ENCODE measurements at regions not wholly inside any gene's neighbourhood (a gene's known extent, or its start where the extent isn't known, plus 50 kb on each side); places are given as distances from the start of the nearest gene placed in this dataset.

- H3K4me1 Mint-ChIP-seq (ENCODE audit: low read depth, unreplicated experiment) = no peaks in the 10 kb centered on the region
- Histone ChIP-seq H3K9me3 (no peaks in the 10 kb centered on the region), H3K36me3 (ENCODE audit: control insufficient read depth, insufficient read depth, low read length) (no peaks in the 10 kb centered on the region), H3K4me1 (no peaks in the 10 kb centered on the region), H3K4me3 (ENCODE audit: low read depth, low read length) (no peak overlapping the region), H3K27me3 (replicated peaks; ENCODE audit: control insufficient read depth, insufficient read depth, low read length) (no peaks in the 10 kb centered on the region)
- no peaks in the 10 kb centered on the region for H3K9me3 Mint-ChIP-seq (ENCODE audit: unreplicated experiment)
- H3K27ac Mint-ChIP-seq (ENCODE audit: unreplicated experiment) = no peak overlapping the region
- peaks cover 2% of the 10 kb centered on the region for H3K27me3 Mint-ChIP-seq (ENCODE audit: insufficient read depth, unreplicated experiment)
- BruUV-seq (replicated peaks) = no TSS peak
- CTCF ChIA-PET = no interaction called here
- no peaks in the 10 kb centered on the region for H3K36me3 Mint-ChIP-seq (ENCODE audit: insufficient read depth, unreplicated experiment)
- POLR2A ChIA-PET = no interaction called here
- intact Hi-C loops (cut with micrococcal nuclease; ENCODE audit: unreplicated experiment) = no loop called here
- TF ChIP-seq, protein P1, sequence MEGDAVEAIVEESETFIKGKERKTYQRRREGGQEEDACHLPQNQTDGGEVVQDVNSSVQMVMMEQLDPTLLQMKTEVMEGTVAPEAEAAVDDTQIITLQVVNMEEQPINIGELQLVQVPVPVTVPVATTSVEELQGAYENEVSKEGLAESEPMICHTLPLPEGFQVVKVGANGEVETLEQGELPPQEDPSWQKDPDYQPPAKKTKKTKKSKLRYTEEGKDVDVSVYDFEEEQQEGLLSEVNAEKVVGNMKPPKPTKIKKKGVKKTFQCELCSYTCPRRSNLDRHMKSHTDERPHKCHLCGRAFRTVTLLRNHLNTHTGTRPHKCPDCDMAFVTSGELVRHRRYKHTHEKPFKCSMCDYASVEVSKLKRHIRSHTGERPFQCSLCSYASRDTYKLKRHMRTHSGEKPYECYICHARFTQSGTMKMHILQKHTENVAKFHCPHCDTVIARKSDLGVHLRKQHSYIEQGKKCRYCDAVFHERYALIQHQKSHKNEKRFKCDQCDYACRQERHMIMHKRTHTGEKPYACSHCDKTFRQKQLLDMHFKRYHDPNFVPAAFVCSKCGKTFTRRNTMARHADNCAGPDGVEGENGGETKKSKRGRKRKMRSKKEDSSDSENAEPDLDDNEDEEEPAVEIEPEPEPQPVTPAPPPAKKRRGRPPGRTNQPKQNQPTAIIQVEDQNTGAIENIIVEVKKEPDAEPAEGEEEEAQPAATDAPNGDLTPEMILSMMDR (IDR thresholded peaks at IDR 0.05; ENCODE audit: insufficient read depth in 1 of 2, low read depth in 1 of 2, low read length in 1 of 2, severe bottlenecking in 1 of 2, unreplicated experiment in 1 of 2) = no peak
- DNase-seq = no peak
- no peak overlapping the region for H3K4me3 Mint-ChIP-seq (ENCODE audit: unreplicated experiment)
These were observed 485.6 kb downstream of the PTH2R start for GRCh38 chr2:208892203-208892602.

- ChIA-PET POLR2A (no interaction called here), CTCF (interaction anchor here (0.6 kb wide), 1 partner anchor 417 kb away, joined by 3 read pairs; no protein-coding TSS in a partner anchor)
- no peaks in the 10 kb centered on the region for H3K4me1 ChIP-seq
- no peak overlapping the region for H3K4me3 Mint-ChIP-seq (ENCODE audit: unreplicated experiment)
- H3K4me3 ChIP-seq (ENCODE audit: low read depth, low read length) = no peak overlapping the region
- intact Hi-C loops (cut with micrococcal nuclease; ENCODE audit: unreplicated experiment) = no loop called here
- H3K27ac Mint-ChIP-seq (ENCODE audit: unreplicated experiment) = no peak overlapping the region
- no peaks in the 10 kb centered on the region for H3K36me3 ChIP-seq (ENCODE audit: control insufficient read depth, insufficient read depth, low read length)
- no TSS peak for BruUV-seq (replicated peaks)
- DNase-seq = no peak
- H3K9me3 ChIP-seq = no peaks in the 10 kb centered on the region
- no peaks in the 10 kb centered on the region for H3K4me1 Mint-ChIP-seq (ENCODE audit: low read depth, unreplicated experiment)
- no peaks in the 10 kb centered on the region for H3K27me3 ChIP-seq (replicated peaks; ENCODE audit: control insufficient read depth, insufficient read depth, low read length)
- H3K9me3 Mint-ChIP-seq (ENCODE audit: unreplicated experiment) = peaks cover under 1% of the 10 kb centered on the region
- H3K27me3 Mint-ChIP-seq (ENCODE audit: insufficient read depth, unreplicated experiment) = no peaks in the 10 kb centered on the region
- TF ChIP-seq, protein P1 (IDR thresholded peaks at IDR 0.05; ENCODE audit: insufficient read depth in 1 of 2, low read depth in 1 of 2, low read length in 1 of 2, severe bottlenecking in 1 of 2, unreplicated experiment in 1 of 2) = no peak
- no peaks in the 10 kb centered on the region for H3K36me3 Mint-ChIP-seq (ENCODE audit: insufficient read depth, unreplicated experiment)
These were observed 499.7 kb downstream of the PTH2R start for GRCh38 chr2:208906330-208906729.

DNA sequence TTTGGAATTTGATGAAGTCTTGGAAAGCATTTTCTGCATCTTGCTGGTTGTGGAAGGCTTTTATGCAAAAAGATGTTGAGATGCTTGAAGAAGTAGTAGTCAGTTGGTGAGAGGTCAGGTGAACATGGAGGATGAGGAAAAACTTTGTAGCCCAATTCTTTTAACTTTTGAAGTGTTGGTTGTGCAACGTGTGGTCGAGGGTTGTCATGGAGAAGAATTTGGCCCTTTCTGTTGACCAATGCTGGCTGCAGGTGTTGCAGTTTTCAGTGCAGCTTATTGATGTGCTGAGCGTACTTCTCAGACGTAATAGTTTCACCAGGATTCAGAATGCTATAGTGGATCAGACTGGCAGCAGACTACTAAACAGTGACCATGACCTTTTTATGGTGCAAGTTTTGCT is 508.4 kb upstream of the MAP2 start:
- H3K4me1 Mint-ChIP-seq (ENCODE audit: low read depth, unreplicated experiment) = no peaks in the 10 kb centered on the region
- Histone ChIP-seq H3K4me1 (no peaks in the 10 kb centered on the region), H3K36me3 (ENCODE audit: control insufficient read depth, insufficient read depth, low read length) (no peaks in the 10 kb centered on the region), H3K9me3 (no peaks in the 10 kb centered on the region), H3K4me3 (ENCODE audit: low read depth, low read length) (no peak overlapping the region), H3K27me3 (replicated peaks; ENCODE audit: control insufficient read depth, insufficient read depth, low read length) (no peaks in the 10 kb centered on the region)
- H3K27me3 Mint-ChIP-seq (ENCODE audit: insufficient read depth, unreplicated experiment) = peaks cover 3% of the 10 kb centered on the region
- H3K36me3 Mint-ChIP-seq (ENCODE audit: insufficient read depth, unreplicated experiment) = no peaks in the 10 kb centered on the region
- no peak for DNase-seq
- H3K27ac Mint-ChIP-seq (ENCODE audit: unreplicated experiment) = no peak overlapping the region
- H3K9me3 Mint-ChIP-seq (ENCODE audit: unreplicated experiment) = peaks cover 7% of the 10 kb centered on the region
- CTCF ChIA-PET = no interaction called here
- TF ChIP-seq, protein P1 (IDR thresholded peaks at IDR 0.05; ENCODE audit: insufficient read depth in 1 of 2, low read depth in 1 of 2, low read length in 1 of 2, severe bottlenecking in 1 of 2, unreplicated experiment in 1 of 2) = no peak
- no peak overlapping the region for H3K4me3 Mint-ChIP-seq (ENCODE audit: unreplicated experiment)
- intact Hi-C loops (cut with micrococcal nuclease; ENCODE audit: unreplicated experiment) = no loop called here
- no TSS peak for BruUV-seq (replicated peaks)
- POLR2A ChIA-PET = no interaction called here
